Esophagus squamous epithelium (tissue), 4 donors: ENCODE measurements at regions not wholly inside any gene's neighbourhood (a gene's known extent, or its start where the extent isn't known, plus 50 kb on each side); places are given as distances from the start of the nearest gene placed in this dataset.

Source experiments
- CTCF ChIP-seq, 6 experiments: fragments of 450-650 bp in 4 of 6; fragments of 200-600 bp in 2 of 6; sonication (generic) in 2 of 6; IDR thresholded peaks; one replicate each; pipeline ENCODE4 v1.5.1; 2016 to 2019; ENCODE audit warnings: antibody characterized with exemption in 6 of 6, mild to moderate bottlenecking in 4 of 6, moderate library complexity in 4 of 6
- POLR2A ChIP-seq, 4 donors: fragments of 450-650 bp; IDR thresholded peaks; one replicate each; pipeline ENCODE4 v1.6.1; 2017; ENCODE audit warnings: antibody characterized with exemption in 4 of 4, mild to moderate bottlenecking in 4 of 4, moderate library complexity in 3 of 4

GRCh38 chr1:185646202-185646683, 87.9 kb upstream of the HMCN1 start:
- TF ChIP-seq CTCF (IDR thresholded peaks at IDR 0.05) (no peak), POLR2A (IDR thresholded peaks at IDR 0.05) (no peak)
